GM10248 (cell line): ENCODE measurements at regions not wholly inside any gene's neighbourhood (a gene's known extent, or its start where the extent isn't known, plus 50 kb on each side); places are given as distances from the start of the nearest gene placed in this dataset.

Experiments used
- CTCF ChIA-PET: fragments of 300-600 bp; sonication (Branson Sonifier 250); formaldehyde crosslinking; extraction: SDS; loops from one replicate; lab custom pipeline; 2021; ENCODE audit warnings: antibody characterized with exemption; lab: Yijun Ruan, JAX
- POLR2A ChIA-PET: fragments of 350-650 bp; sonication (Branson Sonifier 250); formaldehyde crosslinking; extraction: SDS; loops from one replicate; lab custom pipeline; 2020; ENCODE audit warnings: antibody characterized with exemption; lab: Yijun Ruan, JAX
- DNase-seq: peaks from one replicate; pipeline ENCODE4 v3.0.0; 2012; ENCODE audit errors: extremely low spot score
- CTCF ChIP-seq: IDR thresholded peaks from 2 replicates; pipeline ENCODE4 v1.5.1; 2012; ENCODE audit warnings: mild to moderate bottlenecking, low read depth; ENCODE audit errors: extremely low read depth, missing control alignments, control extremely low read depth

GRCh38 chr2:76326636-76327035 is 615.9 kb upstream of the GCFC2 start:
- TF ChIP-seq CTCF = no peak
- CTCF ChIA-PET = no interaction called here

GRCh38 chr2:76323381-76323780 is 612.7 kb upstream of the GCFC2 start:
- ChIA-PET CTCF (interaction anchor here (1.0 kb wide), 1 partner anchor 8 kb away, joined by 3 read pairs; no protein-coding TSS in a partner anchor), POLR2A (no interaction called here)
- DNase-seq = no peak
- TF ChIP-seq CTCF = no peak

More at GRCh38 chr2:76326636-76327035, 615.9 kb upstream of the GCFC2 start:
- no peak for DNase-seq
- POLR2A ChIA-PET = no interaction called here

- no peak for TF ChIP-seq CTCF
- POLR2A ChIA-PET = no interaction called here
- no peak for DNase-seq
- CTCF ChIA-PET = no interaction called here
Observed at GRCh38 chr2:76320716-76321115, 610.0 kb upstream of the GCFC2 start.

GRCh38 chr2:76318848-76319360 is 608.2 kb upstream of the GCFC2 start:
- CTCF ChIA-PET = no interaction called here
- POLR2A ChIA-PET = no interaction called here
- DNase-seq = no peak
- no peak for TF ChIP-seq CTCF

- TF ChIP-seq CTCF = no peak
- POLR2A ChIA-PET = no interaction called here
- CTCF ChIA-PET = no interaction called here
- no peak for DNase-seq
Observed at GRCh38 chr2:76316691-76317090, 606.0 kb upstream of the GCFC2 start.

- ChIA-PET CTCF (interaction anchor here (1.1 kb wide), 1 partner anchor 9 kb away, joined by 3 read pairs; no protein-coding TSS in a partner anchor), POLR2A (no interaction called here)
- no peak for TF ChIP-seq CTCF
- DNase-seq = no peak
Observed at GRCh38 chr2:76314271-76315020, 603.7 kb upstream of the GCFC2 start.
